ENCODE measurements at regions not wholly inside any gene's neighbourhood (a gene's known extent, or its start where the extent isn't known, plus 50 kb on each side); places are given as distances from the start of the nearest gene placed in this dataset.
"Not testable (repeated sequence)": the region's sequence is repeated elsewhere in the genome, so short reads cannot be mapped to it uniquely, and the experiment has no call there.

DNA sequence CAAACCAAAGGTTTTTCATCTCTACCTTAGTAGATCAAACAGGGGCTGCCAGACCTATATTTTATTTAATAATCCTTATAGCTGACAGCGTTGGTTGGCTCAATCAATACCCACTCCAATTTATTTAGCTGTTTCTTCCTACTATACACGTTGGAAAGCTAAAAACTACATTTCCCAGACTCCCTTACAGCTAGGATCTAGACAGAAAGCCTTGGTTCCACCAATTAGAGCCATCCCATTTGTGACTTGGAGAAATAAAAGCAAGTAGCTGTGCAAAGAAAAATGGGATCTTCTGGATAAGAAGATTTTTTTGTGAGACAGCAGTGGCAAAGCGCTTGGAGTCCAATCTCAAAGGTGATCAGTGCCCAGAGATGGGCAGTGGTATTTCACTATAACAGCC is 331.3 kb upstream of the MEIS1 start:
- no peaks in the 10 kb centered on the region for H3K36me3 ChIP-seq (ENCODE audit: control insufficient read depth in 2 of 2, insufficient read depth in 2 of 2, low read length in 1 of 2)
- no peak overlapping the region for H3K4me3 ChIP-seq (ENCODE audit: low read depth in 1 of 2, low read length in 2 of 2)
- WGBS, 2 donors, result 84 to 85% methylated on average over 3 of the region's 3 CpGs

DNA sequence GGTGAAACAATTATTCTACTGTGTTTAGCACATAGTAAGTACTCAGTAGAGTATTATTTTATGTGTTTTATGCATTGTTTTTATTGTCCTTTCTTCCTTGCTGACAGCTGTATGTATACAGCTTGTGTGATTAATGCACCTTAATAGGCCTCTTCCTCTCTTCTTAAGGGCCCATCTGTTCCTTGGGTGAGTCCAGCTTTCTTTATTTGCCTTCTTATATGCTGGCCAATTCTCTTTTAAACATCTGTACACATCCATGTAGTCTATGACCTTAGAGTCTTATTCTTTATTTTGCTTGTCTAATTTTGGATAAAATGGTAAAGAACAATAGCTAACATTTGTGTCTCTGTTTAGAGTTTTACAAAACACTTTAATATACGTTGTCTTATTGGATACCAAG is 333.7 kb upstream of the MEIS1 start:
- Histone ChIP-seq H3K4me3 (ENCODE audit: low read depth in 1 of 2, low read length in 2 of 2) (no peak overlapping the region), H3K36me3 (ENCODE audit: control insufficient read depth in 2 of 2, insufficient read depth in 2 of 2, low read length in 1 of 2) (no peaks in the 10 kb centered on the region), H3K27ac (ENCODE audit: low read depth in 2 of 2, low read length in 1 of 2) (no peak overlapping the region), H3K27me3 (ENCODE audit: control insufficient read depth in 1 of 2, insufficient read depth in 2 of 2, low read length in 2 of 2) (no peaks in the 10 kb centered on the region), H3K9me3 (ENCODE audit: control insufficient read depth in 2 of 2, insufficient read depth in 1 of 2, low read depth in 1 of 2, low read length in 1 of 2) (no peaks in the 10 kb centered on the region), H3K4me1 (ENCODE audit: control insufficient read depth in 2 of 2, insufficient read depth in 2 of 2, low read length in 1 of 2) (no peaks in the 10 kb centered on the region)
- 80 to 83% methylated on average over 1 of the region's 1 CpG for WGBS, 2 donors

More for the DNA sequence above, 331.3 kb upstream of the MEIS1 start:
- no peaks in the 10 kb centered on the region for H3K4me1 ChIP-seq (ENCODE audit: control insufficient read depth in 2 of 2, insufficient read depth in 2 of 2, low read length in 1 of 2)
- H3K9me3 ChIP-seq (ENCODE audit: control insufficient read depth in 2 of 2, insufficient read depth in 1 of 2, low read depth in 1 of 2, low read length in 1 of 2), result no peaks in the 10 kb centered on the region
- no peaks in the 10 kb centered on the region for H3K27me3 ChIP-seq (ENCODE audit: control insufficient read depth in 1 of 2, insufficient read depth in 2 of 2, low read length in 2 of 2)
- no peak overlapping the region for H3K27ac ChIP-seq (ENCODE audit: low read depth in 2 of 2, low read length in 1 of 2)

DNA sequence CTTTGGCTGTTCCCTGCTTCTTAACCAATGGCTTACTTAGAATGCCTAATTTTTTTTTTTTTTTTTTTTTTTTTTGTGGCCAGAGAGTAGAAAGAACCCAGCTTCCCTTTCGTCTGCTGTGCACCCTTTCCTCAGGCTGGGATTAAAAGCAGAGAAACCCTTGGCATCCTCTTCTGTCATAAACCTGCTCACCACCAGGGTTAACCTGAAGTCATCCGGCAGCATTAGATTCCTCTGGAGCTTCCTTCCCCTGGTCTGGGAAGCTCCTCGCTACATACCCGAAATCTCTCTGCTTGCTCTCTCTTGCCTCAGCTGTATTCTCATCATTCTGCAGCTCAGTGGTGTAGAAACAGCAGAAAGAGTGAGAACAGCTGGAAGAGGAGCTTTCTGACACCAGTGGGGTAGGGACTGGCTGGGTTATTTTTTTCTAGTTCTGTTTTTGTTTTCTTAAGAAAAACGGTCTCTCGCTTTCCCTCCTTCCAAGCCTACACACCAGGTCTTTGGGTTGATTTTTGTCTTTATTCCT is 339.0 kb upstream of the MEIS1 start:
- Histone ChIP-seq H3K9me3 (ENCODE audit: control insufficient read depth in 2 of 2, insufficient read depth in 1 of 2, low read depth in 1 of 2, low read length in 1 of 2) (no peaks in the 10 kb centered on the region), H3K4me1 (ENCODE audit: control insufficient read depth in 2 of 2, insufficient read depth in 2 of 2, low read length in 1 of 2) (no peaks in the 10 kb centered on the region), H3K36me3 (ENCODE audit: control insufficient read depth in 2 of 2, insufficient read depth in 2 of 2, low read length in 1 of 2) (no peaks in the 10 kb centered on the region), H3K4me3 (ENCODE audit: low read depth in 1 of 2, low read length in 2 of 2) (no peak overlapping the region), H3K27me3 (ENCODE audit: control insufficient read depth in 1 of 2, insufficient read depth in 2 of 2, low read length in 2 of 2) (no peaks in the 10 kb centered on the region), H3K27ac (ENCODE audit: low read depth in 2 of 2, low read length in 1 of 2) (no peak overlapping the region)
- 61 to 64% methylated on average over 6 of the region's 6 CpGs for WGBS, 2 donors

- H3K4me3 ChIP-seq (ENCODE audit: low read depth in 1 of 2, low read length in 2 of 2); H3K27ac ChIP-seq (ENCODE audit: low read depth in 2 of 2, low read length in 1 of 2); H3K4me1 ChIP-seq (ENCODE audit: control insufficient read depth in 2 of 2, insufficient read depth in 2 of 2, low read length in 1 of 2); H3K9me3 ChIP-seq (ENCODE audit: control insufficient read depth in 2 of 2, insufficient read depth in 1 of 2, low read depth in 1 of 2, low read length in 1 of 2); H3K27me3 ChIP-seq (ENCODE audit: control insufficient read depth in 1 of 2, insufficient read depth in 2 of 2, low read length in 2 of 2); H3K36me3 ChIP-seq (ENCODE audit: control insufficient read depth in 2 of 2, insufficient read depth in 2 of 2, low read length in 1 of 2): not testable (repeated sequence)
- WGBS, 2 donors, result 79 to 96% methylated on average over 1 to 2 of the region's 2 CpGs
Observed at GRCh38 chr2:66094689-66095088, 340.2 kb upstream of the MEIS1 start.

- WGBS, 2 donors, result 68 to 73% methylated on average over 1 of the region's 1 CpG
- H3K4me1 ChIP-seq (ENCODE audit: control insufficient read depth in 2 of 2, insufficient read depth in 2 of 2, low read length in 1 of 2), result no peaks in the 10 kb centered on the region
- no peak overlapping the region for H3K4me3 ChIP-seq (ENCODE audit: low read depth in 1 of 2, low read length in 2 of 2)
- H3K36me3 ChIP-seq (ENCODE audit: control insufficient read depth in 2 of 2, insufficient read depth in 2 of 2, low read length in 1 of 2), result no peaks in the 10 kb centered on the region
- H3K27me3 ChIP-seq (ENCODE audit: control insufficient read depth in 1 of 2, insufficient read depth in 2 of 2, low read length in 2 of 2), result no peaks in the 10 kb centered on the region
- H3K27ac ChIP-seq (ENCODE audit: low read depth in 2 of 2, low read length in 1 of 2), result no peak overlapping the region
- no peaks in the 10 kb centered on the region for H3K9me3 ChIP-seq (ENCODE audit: control insufficient read depth in 2 of 2, insufficient read depth in 1 of 2, low read depth in 1 of 2, low read length in 1 of 2)
Observed at GRCh38 chr2:66093371-66093770, 341.6 kb upstream of the MEIS1 start.

DNA sequence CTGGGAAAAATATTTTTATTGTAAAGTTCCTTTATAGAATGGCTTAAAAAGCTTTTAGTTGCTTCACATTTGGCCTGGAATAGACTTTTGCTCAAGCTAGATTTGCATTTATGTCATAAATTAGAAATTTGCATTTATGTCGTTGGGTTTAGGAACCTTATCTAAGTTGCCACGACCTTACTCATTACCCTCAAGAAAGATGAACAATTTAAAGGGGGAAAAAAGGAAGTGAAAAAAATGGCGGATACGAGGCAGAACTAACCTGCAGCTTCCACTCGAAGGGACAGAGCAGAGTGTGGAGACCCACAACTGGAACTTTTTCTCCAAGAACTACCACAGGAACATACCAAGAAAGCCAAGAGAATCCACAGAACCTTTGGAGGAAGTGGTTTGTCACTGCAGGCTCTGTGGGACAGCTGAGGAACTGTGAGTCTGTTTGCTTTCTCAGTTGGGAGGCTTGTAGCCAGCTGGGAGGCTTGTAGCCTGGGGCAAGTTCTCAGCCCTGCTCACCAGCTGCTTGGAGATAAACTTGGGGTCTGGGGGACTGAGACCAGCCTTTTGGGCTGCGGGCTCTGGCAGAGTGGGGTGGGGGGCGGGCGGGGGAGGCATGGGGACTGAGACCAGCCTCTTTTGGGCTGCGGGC is 349.9 kb upstream of the MEIS1 start:
- Histone ChIP-seq H3K9me3 (ENCODE audit: control insufficient read depth in 2 of 2, insufficient read depth in 1 of 2, low read depth in 1 of 2, low read length in 1 of 2) (no peaks in the 10 kb centered on the region), H3K4me3 (ENCODE audit: low read depth in 1 of 2, low read length in 2 of 2) (no peak overlapping the region), H3K27ac (ENCODE audit: low read depth in 2 of 2, low read length in 1 of 2) (no peak overlapping the region), H3K4me1 (ENCODE audit: control insufficient read depth in 2 of 2, insufficient read depth in 2 of 2, low read length in 1 of 2) (no peaks in the 10 kb centered on the region), H3K27me3 (ENCODE audit: control insufficient read depth in 1 of 2, insufficient read depth in 2 of 2, low read length in 2 of 2) (peaks cover 0 to 2% of the 10 kb centered on the region in 2 donors), H3K36me3 (ENCODE audit: control insufficient read depth in 2 of 2, insufficient read depth in 2 of 2, low read length in 1 of 2) (no peaks in the 10 kb centered on the region)
- WGBS, 2 donors, result 86 to 89% methylated on average over 7 to 9 of the region's 9 CpGs

DNA sequence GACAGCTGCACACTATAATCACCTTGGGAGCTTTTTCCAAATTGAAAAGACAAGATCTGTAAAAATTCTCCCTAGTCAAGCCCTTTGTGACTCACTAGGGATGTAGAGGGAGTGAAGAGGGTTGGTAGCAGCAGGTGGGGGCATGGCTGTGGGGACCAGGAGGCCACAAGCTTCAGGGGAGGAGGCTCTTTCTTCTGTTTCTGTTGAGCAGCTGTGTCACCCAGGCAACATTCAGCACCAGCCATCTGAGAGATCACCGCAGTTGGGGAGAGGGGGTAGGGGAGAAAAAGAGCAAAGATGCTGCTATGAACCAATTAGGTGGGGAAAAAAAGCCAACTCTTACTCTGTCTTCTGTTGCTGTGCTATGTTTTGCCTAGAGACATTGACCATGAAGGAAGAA is 352.3 kb upstream of the MEIS1 start:
- Histone ChIP-seq H3K9me3 (ENCODE audit: control insufficient read depth in 2 of 2, insufficient read depth in 1 of 2, low read depth in 1 of 2, low read length in 1 of 2) (no peaks in the 10 kb centered on the region), H3K4me3 (ENCODE audit: low read depth in 1 of 2, low read length in 2 of 2) (no peak overlapping the region), H3K4me1 (ENCODE audit: control insufficient read depth in 2 of 2, insufficient read depth in 2 of 2, low read length in 1 of 2) (no peaks in the 10 kb centered on the region), H3K27me3 (ENCODE audit: control insufficient read depth in 1 of 2, insufficient read depth in 2 of 2, low read length in 2 of 2) (peaks cover 0 to 2% of the 10 kb centered on the region in 2 donors), H3K27ac (ENCODE audit: low read depth in 2 of 2, low read length in 1 of 2) (no peak overlapping the region), H3K36me3 (ENCODE audit: control insufficient read depth in 2 of 2, insufficient read depth in 2 of 2, low read length in 1 of 2) (no peaks in the 10 kb centered on the region)
- 85 to 93% methylated on average over 1 of the region's 1 CpG for WGBS, 2 donors

GRCh38 chr2:66080127-66080526 is 354.8 kb upstream of the MEIS1 start:
- Histone ChIP-seq H3K9me3 (ENCODE audit: control insufficient read depth in 2 of 2, insufficient read depth in 1 of 2, low read depth in 1 of 2, low read length in 1 of 2) (no peaks in the 10 kb centered on the region), H3K27ac (ENCODE audit: low read depth in 2 of 2, low read length in 1 of 2) (no peak overlapping the region), H3K4me1 (ENCODE audit: control insufficient read depth in 2 of 2, insufficient read depth in 2 of 2, low read length in 1 of 2) (no peaks in the 10 kb centered on the region), H3K4me3 (ENCODE audit: low read depth in 1 of 2, low read length in 2 of 2) (no peak overlapping the region), H3K36me3 (ENCODE audit: control insufficient read depth in 2 of 2, insufficient read depth in 2 of 2, low read length in 1 of 2) (no peaks in the 10 kb centered on the region), H3K27me3 (ENCODE audit: control insufficient read depth in 1 of 2, insufficient read depth in 2 of 2, low read length in 2 of 2) (peaks cover 0 to 2% of the 10 kb centered on the region in 2 donors)
- 47 to 66% methylated on average over 5 of the region's 5 CpGs for WGBS, 2 donors

DNA sequence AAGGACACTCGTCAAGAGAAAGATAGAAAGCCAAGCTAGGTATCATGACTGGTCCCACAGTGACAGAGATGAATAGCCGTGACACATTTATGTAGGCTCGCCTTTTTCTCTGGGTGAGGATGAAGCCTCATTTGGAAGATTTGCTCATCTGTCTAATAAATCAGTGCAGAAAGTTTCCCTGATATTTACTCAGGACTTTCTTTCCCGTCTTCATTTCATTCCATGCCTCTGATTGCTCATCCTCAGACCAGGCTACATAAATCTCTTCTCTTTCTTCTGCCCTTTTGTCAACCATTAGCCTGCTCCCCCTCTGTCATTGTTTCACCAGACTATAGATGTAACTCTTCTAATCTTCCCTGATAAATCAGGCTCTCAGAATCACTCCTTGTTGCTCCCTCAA is 361.8 kb upstream of the MEIS1 start:
- Histone ChIP-seq H3K4me1 (ENCODE audit: control insufficient read depth in 2 of 2, insufficient read depth in 2 of 2, low read length in 1 of 2) (no peaks in the 10 kb centered on the region), H3K36me3 (ENCODE audit: control insufficient read depth in 2 of 2, insufficient read depth in 2 of 2, low read length in 1 of 2) (no peaks in the 10 kb centered on the region), H3K27me3 (ENCODE audit: control insufficient read depth in 1 of 2, insufficient read depth in 2 of 2, low read length in 2 of 2) (no peaks in the 10 kb centered on the region), H3K9me3 (ENCODE audit: control insufficient read depth in 2 of 2, insufficient read depth in 1 of 2, low read depth in 1 of 2, low read length in 1 of 2) (no peaks in the 10 kb centered on the region), H3K4me3 (ENCODE audit: low read depth in 1 of 2, low read length in 2 of 2) (no peak overlapping the region), H3K27ac (ENCODE audit: low read depth in 2 of 2, low read length in 1 of 2) (no peak overlapping the region)
- 81 to 84% methylated on average over 4 of the region's 4 CpGs for WGBS, 2 donors
